Ectodermal cell (in vitro differentiated cells): ENCODE measurements at regions not wholly inside any gene's neighbourhood (a gene's known extent, or its start where the extent isn't known, plus 50 kb on each side); places are given as distances from the start of the nearest gene placed in this dataset.

Experiments
- H3K27ac ChIP-seq: 2 replicates; pipeline ENCODE4 v1.7.0; 2013; ENCODE audit warnings: mild to moderate bottlenecking, low read depth, low read length; ENCODE audit not compliant: insufficient read depth, poor library complexity, severe bottlenecking
- H3K27me3 ChIP-seq: 2 replicates; pipeline ENCODE4 v1.7.0; 2013; ENCODE audit warnings: mild to moderate bottlenecking, low read length; ENCODE audit not compliant: insufficient read depth, control insufficient read depth, poor library complexity, severe bottlenecking
- H3K36me3 ChIP-seq: one replicate; pipeline ENCODE4 v1.7.0; 2013; ENCODE audit warnings: low read length; ENCODE audit not compliant: control insufficient read depth, insufficient read depth
- H3K4me1 ChIP-seq: one replicate; pipeline ENCODE4 v1.7.0; 2013; ENCODE audit warnings: low read length; ENCODE audit not compliant: control insufficient read depth, insufficient read depth
- H3K4me3 ChIP-seq: 2 replicates; pipeline ENCODE4 v1.7.0; 2013; ENCODE audit warnings: low read depth, low read length, control low read depth; ENCODE audit not compliant: insufficient read depth
- H3K9me3 ChIP-seq: 2 replicates; pipeline ENCODE4 v1.7.0; 2013; ENCODE audit warnings: mild to moderate bottlenecking, low read length, moderate library complexity; ENCODE audit not compliant: control insufficient read depth
- WGBS, 2 experiments: methylation state at CpG; one replicate each; pipeline ENCODE4 v1.1.7; 2013; ENCODE audit warnings: missing lambda C conversion rate in 2 of 2; 5-methylcytosine and 5-hydroxymethylcytosine counted together

DNA sequence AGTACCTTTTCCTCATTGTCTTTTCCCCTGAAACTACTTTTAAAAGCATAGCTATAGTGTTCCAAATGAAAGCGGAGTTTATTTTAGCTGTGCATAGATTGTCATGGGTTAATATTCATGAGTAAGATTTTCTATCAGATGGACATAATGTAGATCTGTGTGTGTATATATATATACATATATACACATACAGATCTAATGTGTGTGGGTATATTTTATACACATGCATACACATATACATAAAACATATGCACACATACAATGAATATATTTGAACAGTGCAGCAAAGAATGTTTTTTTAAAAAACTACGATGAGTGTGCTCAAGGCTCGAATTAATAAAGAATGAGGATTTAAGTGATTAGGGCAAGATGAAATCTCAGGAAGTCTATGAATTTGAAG, 328.3 kb upstream of the IL12A start:
- Histone ChIP-seq H3K4me3 (no peak overlapping the region), H3K4me1 (no peaks in the 10 kb centered on the region), H3K27me3 (no peaks in the 10 kb centered on the region), H3K27ac (no peak overlapping the region), H3K9me3 (no peaks in the 10 kb centered on the region), H3K36me3 (no peaks in the 10 kb centered on the region)
- 96 to 98% methylated on average over 2 of the region's 3 CpGs for WGBS, 2 experiments

DNA sequence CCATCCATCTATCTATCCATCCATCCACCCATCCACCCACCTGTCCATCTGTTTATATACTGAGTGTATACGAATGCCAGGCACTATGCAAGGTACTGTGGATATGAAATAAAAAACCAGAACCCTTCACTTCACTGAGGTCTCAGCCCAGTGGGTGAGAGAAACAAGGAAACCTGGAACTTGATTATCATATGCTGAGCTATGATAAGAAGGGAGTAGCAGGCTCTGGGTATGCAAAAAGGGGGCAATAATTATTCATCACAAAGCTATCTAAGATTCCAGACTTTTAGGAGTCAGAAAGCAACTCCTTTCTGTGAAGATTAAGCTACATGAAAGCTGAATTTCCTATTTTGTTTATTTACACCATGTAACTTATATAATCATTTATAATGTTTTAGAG, 327.7 kb upstream of the IL12A start:
- 100% methylated on average over 1 of the region's 1 CpG; no CpG with 5 or more reads in 1 of the 2 experiments for WGBS, 2 experiments
- H3K27ac ChIP-seq, result no peak overlapping the region
- no peaks in the 10 kb centered on the region for H3K36me3 ChIP-seq
- no peaks in the 10 kb centered on the region for H3K9me3 ChIP-seq
- H3K4me1 ChIP-seq, result no peaks in the 10 kb centered on the region
- no peak overlapping the region for H3K4me3 ChIP-seq
- no peaks in the 10 kb centered on the region for H3K27me3 ChIP-seq

DNA sequence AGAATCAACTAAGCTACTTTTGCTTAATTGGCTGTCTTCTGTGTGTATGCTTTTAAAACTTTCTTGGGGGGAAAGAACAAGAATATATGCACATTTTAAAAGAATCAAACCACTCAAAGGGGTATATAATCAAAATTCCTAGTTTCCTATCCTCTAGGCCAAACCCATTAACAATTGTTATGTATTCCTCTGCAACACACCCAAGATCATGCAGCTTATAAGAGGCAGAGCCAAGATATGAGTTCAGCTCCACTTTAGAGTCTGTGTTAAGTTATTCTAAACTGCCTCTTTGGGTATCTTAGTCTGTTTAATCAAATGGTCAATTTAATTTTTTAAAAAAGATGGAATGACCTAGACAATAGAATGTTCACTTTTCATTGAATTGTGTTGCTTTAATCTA, 326.1 kb upstream of the IL12A start:
- H3K27ac ChIP-seq, result no peak overlapping the region
- H3K9me3 ChIP-seq, result no peaks in the 10 kb centered on the region
- H3K4me3 ChIP-seq, result no peak overlapping the region
- no peaks in the 10 kb centered on the region for H3K27me3 ChIP-seq
- H3K36me3 ChIP-seq, result no peaks in the 10 kb centered on the region
- no peaks in the 10 kb centered on the region for H3K4me1 ChIP-seq

DNA sequence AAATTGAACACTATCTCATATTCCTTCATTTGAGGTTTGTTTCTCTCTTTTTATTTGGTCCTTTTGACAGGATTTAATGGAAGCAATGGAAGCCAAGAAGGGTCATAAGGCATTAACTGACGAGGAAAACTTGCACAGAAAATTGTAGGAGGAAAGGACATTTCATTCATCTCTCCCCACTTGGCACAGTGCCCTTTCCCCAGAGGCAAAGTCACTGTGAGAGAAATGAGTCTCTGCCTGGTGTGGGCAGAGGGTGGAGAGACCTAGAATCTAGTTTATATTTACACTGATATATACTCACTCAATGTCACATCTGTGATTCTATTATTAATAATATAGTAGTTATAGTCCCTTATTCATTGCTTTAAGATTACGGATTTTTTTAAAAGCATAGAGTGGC, 324.6 kb upstream of the IL12A start:
- Histone ChIP-seq H3K36me3 (no peaks in the 10 kb centered on the region), H3K27me3 (no peaks in the 10 kb centered on the region), H3K27ac (no peak overlapping the region), H3K4me1 (no peaks in the 10 kb centered on the region), H3K4me3 (no peak overlapping the region), H3K9me3 (no peaks in the 10 kb centered on the region)
- 60 to 100% methylated on average over 1 of the region's 2 CpGs for WGBS, 2 experiments

DNA sequence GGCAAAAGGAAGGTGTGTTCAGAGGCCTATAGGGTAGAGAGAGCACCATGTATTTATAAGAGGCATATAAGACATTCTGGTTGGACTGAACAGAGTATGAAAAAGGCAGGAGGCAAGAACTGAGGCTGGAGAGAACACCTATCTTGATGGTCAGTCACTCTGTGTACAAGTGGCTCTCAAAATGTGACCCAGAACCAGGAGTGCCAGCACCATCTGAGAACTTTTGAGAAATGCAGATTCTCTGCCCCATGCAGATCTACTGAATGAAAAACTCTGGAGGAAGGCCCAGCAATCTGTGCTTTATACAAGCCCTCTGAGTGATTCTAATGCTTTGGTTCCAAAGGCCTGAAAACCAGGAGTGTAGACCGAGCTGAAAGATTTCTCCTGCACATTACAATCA, 324.0 kb upstream of the IL12A start:
- Histone ChIP-seq H3K27me3 (no peaks in the 10 kb centered on the region), H3K36me3 (no peaks in the 10 kb centered on the region), H3K9me3 (no peaks in the 10 kb centered on the region), H3K4me1 (peaks cover under 1% of the 10 kb centered on the region), H3K27ac (no peak overlapping the region), H3K4me3 (no peak overlapping the region)
- WGBS, 2 experiments, result 85 to 94% methylated on average over 1 of the region's 1 CpG

DNA sequence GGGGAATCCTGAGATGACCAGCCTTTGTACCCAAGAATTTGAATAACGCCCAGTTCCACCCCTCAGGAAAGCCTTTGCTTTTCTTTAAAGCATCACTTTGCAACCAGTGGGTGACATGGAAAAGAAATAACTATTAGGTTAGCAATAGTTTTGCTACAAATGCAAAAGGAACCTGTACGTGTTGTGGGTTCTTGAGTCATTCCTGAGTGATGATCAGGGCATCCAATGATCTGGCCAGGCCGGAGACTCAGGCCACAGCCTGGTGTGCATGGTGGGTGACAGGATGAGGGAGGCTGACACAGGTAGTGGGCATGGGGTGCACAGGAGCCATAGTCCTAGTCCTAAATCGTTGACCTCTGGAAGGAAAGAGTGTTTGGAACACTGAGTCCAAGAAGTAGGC, 321.4 kb upstream of the IL12A start:
- H3K27ac ChIP-seq, result no peak overlapping the region
- H3K36me3 ChIP-seq, result no peaks in the 10 kb centered on the region
- H3K4me3 ChIP-seq, result no peak overlapping the region
- H3K27me3 ChIP-seq, result no peaks in the 10 kb centered on the region
- peaks cover 4% of the 10 kb centered on the region for H3K4me1 ChIP-seq
- WGBS, 2 experiments, result 91 to 93% methylated on average over 4 of the region's 4 CpGs
- no peaks in the 10 kb centered on the region for H3K9me3 ChIP-seq

DNA sequence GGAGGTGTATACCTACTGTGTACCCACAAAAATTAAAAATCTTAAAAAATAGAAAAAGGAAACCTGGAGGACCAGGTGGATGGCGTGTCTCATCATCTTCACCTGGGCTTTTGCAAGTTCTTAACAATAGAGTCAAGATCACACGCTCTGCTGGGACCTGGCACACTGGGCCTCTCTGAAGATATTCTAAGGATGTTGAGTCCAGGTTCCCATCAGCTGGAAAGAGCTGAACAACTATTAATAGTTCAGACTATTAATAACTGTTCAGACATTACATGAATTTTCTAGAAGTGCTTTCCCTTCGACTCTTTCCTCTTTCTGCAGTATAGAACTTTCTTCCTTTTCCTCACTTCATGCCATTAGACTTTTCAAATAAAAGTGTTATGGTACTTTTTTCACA, 320.2 kb upstream of the IL12A start:
- WGBS, 2 experiments, result 90 to 94% methylated on average over 3 of the region's 3 CpGs
- Histone ChIP-seq H3K27me3 (no peaks in the 10 kb centered on the region), H3K9me3 (no peaks in the 10 kb centered on the region), H3K4me3 (no peak overlapping the region), H3K36me3 (no peaks in the 10 kb centered on the region), H3K4me1 (peaks cover 4% of the 10 kb centered on the region), H3K27ac (no peak overlapping the region)

DNA sequence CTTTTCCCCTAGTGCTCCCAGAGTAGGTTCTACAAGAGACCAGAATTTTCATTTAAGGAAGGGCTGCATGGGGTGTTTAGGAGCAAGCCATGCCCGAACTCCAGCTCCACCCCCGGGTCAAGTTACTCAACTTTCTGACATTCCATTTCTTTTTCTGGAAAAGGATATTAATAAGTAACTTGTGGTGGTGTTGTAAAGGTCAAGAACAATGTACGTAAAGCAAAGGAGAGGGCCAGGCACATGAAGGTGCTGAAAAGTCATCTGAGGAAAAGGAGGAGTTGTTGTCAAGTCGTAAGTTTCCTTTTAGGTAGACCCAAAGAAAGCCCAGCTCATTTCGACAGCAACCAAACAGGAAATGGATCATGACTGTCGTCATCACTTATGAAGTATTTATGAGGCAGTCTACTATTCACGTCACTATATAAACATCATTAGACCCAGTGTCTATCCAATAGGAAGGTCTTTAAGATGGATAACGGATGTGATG, 319.6 kb upstream of the IL12A start:
- WGBS, 2 experiments, result 93 to 96% methylated on average over 8 of the region's 8 CpGs
- no peaks in the 10 kb centered on the region for H3K27me3 ChIP-seq
- H3K4me1 ChIP-seq, result peaks cover 4% of the 10 kb centered on the region
- H3K9me3 ChIP-seq, result no peaks in the 10 kb centered on the region
- no peak overlapping the region for H3K27ac ChIP-seq
- no peaks in the 10 kb centered on the region for H3K36me3 ChIP-seq
- H3K4me3 ChIP-seq, result no peak overlapping the region

DNA sequence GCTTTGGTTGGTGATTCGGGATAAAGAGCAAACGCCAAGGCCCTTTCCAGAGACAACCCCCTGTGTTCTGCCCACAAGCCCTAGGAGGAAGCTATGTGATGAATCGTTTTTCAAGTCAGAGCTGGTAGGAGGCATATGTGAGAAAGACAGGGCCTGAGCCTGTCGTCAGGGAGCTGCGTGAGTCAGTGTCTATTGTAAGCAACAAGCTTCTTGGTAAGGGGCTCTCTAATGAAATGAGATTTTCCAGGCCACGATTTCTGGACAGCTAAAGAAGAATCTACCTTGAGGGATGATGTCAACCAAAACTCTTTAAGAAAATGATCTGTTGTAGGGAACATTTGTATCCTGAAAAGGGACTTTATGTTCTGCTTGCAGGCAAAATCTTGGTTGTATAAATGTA, 318.9 kb upstream of the IL12A start:
- Histone ChIP-seq H3K27ac (no peak overlapping the region), H3K27me3 (no peaks in the 10 kb centered on the region), H3K36me3 (no peaks in the 10 kb centered on the region), H3K9me3 (no peaks in the 10 kb centered on the region), H3K4me1 (peaks cover 4% of the 10 kb centered on the region), H3K4me3 (no peak overlapping the region)
- 65 to 70% methylated on average over 6 of the region's 6 CpGs for WGBS, 2 experiments

DNA sequence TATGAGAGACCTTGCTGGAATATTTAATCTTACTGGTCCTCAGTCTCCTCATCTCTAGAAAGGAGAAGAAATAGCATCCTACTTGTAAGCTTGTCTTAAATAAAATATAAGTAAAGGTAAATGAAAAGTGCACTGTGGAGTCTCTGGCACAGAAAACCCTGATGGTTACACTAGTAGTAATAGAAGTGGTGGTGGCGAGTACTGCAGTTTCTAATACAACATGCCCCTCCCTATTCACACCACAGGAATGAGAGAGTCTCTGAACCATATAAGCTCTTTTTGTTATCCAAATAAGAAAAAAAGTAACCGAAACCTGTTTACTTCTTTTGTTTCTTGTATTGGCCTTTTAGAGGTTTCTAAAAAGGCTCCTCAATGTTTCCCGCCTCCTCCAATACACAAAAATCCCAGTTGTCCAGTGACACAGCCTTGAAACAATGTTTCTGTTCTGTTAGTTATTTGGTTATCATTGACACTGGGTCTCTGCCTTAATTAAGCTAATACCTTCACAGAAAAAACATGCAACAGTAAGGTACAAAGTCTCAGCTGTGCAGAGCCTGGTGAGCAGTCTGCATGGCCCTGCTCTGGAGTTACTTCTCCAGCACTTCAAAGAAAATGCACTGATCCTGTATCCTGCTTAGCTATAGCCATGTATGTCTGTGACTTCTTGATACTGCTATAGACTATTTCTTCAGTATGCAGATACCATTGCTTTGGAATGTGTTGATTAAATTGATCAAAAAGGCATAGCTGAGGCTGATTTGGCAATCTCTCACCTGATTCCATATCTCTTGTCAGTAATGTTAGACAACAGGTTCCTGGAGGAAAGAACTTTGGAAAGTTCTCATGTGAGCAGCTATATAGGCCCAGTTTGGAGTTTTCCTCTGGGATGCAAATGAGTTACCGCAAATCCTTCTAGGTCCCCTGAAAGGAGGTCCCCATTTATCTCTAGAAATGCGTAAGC, 315.6 kb upstream of the IL12A start:
- no peak overlapping the region for H3K4me3 ChIP-seq
- H3K27ac ChIP-seq, result no peak overlapping the region
- no peaks in the 10 kb centered on the region for H3K9me3 ChIP-seq
- H3K27me3 ChIP-seq, result no peaks in the 10 kb centered on the region
- H3K36me3 ChIP-seq, result no peaks in the 10 kb centered on the region
- peaks cover 4% of the 10 kb centered on the region for H3K4me1 ChIP-seq
- WGBS, 2 experiments, result 84 to 87% methylated on average over 3 to 4 of the region's 5 CpGs
